Ishikawa (cell line): ENCODE measurements at regions not wholly inside any gene's neighbourhood (a gene's known extent, or its start where the extent isn't known, plus 50 kb on each side); places are given as distances from the start of the nearest gene placed in this dataset.

Experiments used
- CEBPB ChIP-seq: IDR thresholded peaks from 2 replicates; pipeline ENCODE4 v1.6.1; 2012
- CREB1 ChIP-seq: IDR thresholded peaks from 2 replicates; pipeline ENCODE4 v1.6.1; 2012; ENCODE audit warnings: low read depth
- EGR1 ChIP-seq: IDR thresholded peaks from 2 replicates; pipeline ENCODE4 v1.6.1; 2012
- EP300 ChIP-seq: IDR thresholded peaks from 2 replicates; pipeline ENCODE4 v1.6.1; 2012; ENCODE audit warnings: borderline replicate concordance
- FOXM1 ChIP-seq: IDR thresholded peaks from 2 replicates; pipeline ENCODE4 v1.6.1; 2012; ENCODE audit warnings: low read depth, borderline replicate concordance
- MAX ChIP-seq: IDR thresholded peaks from 2 replicates; pipeline ENCODE4 v1.6.1; 2012
- NFIC ChIP-seq: IDR thresholded peaks from 2 replicates; pipeline ENCODE4 v1.6.1; 2012
- RAD21 ChIP-seq: IDR thresholded peaks from 2 replicates; pipeline ENCODE4 v1.6.1; 2012; ENCODE audit warnings: low read depth
- REST ChIP-seq: IDR thresholded peaks from 2 replicates; pipeline ENCODE4 v1.6.1; 2012; ENCODE audit warnings: low read depth, mild to moderate bottlenecking
- TAF1 ChIP-seq: IDR thresholded peaks from 2 replicates; pipeline ENCODE4 v1.6.1; 2012; ENCODE audit warnings: low read depth, mild to moderate bottlenecking
- TCF12 ChIP-seq: IDR thresholded peaks from 2 replicates; pipeline ENCODE4 v1.6.1; 2012; ENCODE audit warnings: low read depth
- TEAD4 ChIP-seq: IDR thresholded peaks from 2 replicates; pipeline ENCODE4 v1.6.1; 2012
- USF1 ChIP-seq: IDR thresholded peaks from 2 replicates; pipeline ENCODE4 v1.6.1; 2012
- YY1 ChIP-seq: IDR thresholded peaks from 2 replicates; pipeline ENCODE4 v1.6.1; 2012; ENCODE audit warnings: low read depth
- ZBTB7A ChIP-seq: IDR thresholded peaks from 2 replicates; pipeline ENCODE4 v1.6.1; 2012; ENCODE audit warnings: low read depth

- no peak for TF ChIP-seq ZBTB7A
- TF ChIP-seq MAX: no peak
- TF ChIP-seq YY1: no peak
- TF ChIP-seq EGR1: no peak
- TF ChIP-seq TEAD4: no peak
- no peak for TF ChIP-seq EP300
- no peak for TF ChIP-seq FOXM1
- TF ChIP-seq CREB1: no peak
- no peak for TF ChIP-seq USF1
- no peak for TF ChIP-seq RAD21
- no peak for TF ChIP-seq REST
- TF ChIP-seq TCF12: no peak
- TF ChIP-seq TAF1: no peak
- TF ChIP-seq CEBPB: no peak
- TF ChIP-seq NFIC: no peak
These were observed 150.1 kb downstream of the SUDS3 start for GRCh38 chr12:118526255-118527095.

GRCh38 chr12:118527310-118527709, 151.0 kb downstream of the SUDS3 start:
- TF ChIP-seq TAF1: no peak
- TF ChIP-seq CREB1: no peak
- TF ChIP-seq EGR1: no peak
- TF ChIP-seq EP300: no peak
- TF ChIP-seq TEAD4: no peak
- TF ChIP-seq TCF12: no peak
- no peak for TF ChIP-seq REST
- TF ChIP-seq CEBPB: no peak
- TF ChIP-seq NFIC: no peak
- no peak for TF ChIP-seq YY1

GRCh38 chr12:118528625-118529024, 152.3 kb downstream of the SUDS3 start:
- no peak for TF ChIP-seq TCF12
- TF ChIP-seq USF1: no peak

- TF ChIP-seq YY1 (no peak), ZBTB7A (no peak), TEAD4 (no peak), MAX (no peak), RAD21 (no peak), REST (no peak), CEBPB (no peak), EP300 (no peak), EGR1 (no peak), NFIC (no peak), TAF1 (no peak), USF1 (no peak), TCF12 (no peak), FOXM1 (no peak), CREB1 (no peak)
These were observed 157.6 kb downstream of the SUDS3 start for GRCh38 chr12:118534003-118534402.
